OCI-LY1 (cell line): ENCODE measurements at regions not wholly inside any gene's neighbourhood (a gene's known extent, or its start where the extent isn't known, plus 50 kb on each side); places are given as distances from the start of the nearest gene placed in this dataset.

Experiments
- EZH2 ChIP-seq: fragments of 200-600 bp; sonication (generic), shearing (Covaris generic); IDR thresholded peaks from 2 replicates; pipeline ENCODE4 v1.8.0; 2017; ENCODE audit warnings: borderline replicate concordance, mixed run types, mild to moderate bottlenecking, antibody characterized with exemption, low read length, moderate library complexity, mixed read lengths
- TF ChIP-seq, protein P1 (sequence below): fragments of 200-600 bp; sonication (generic), shearing (Covaris generic); IDR thresholded peaks from 2 replicates; pipeline ENCODE4 v1.5.1; 2017; ENCODE audit warnings: mild to moderate bottlenecking, antibody characterized with exemption, low read length, moderate library complexity, mixed read lengths

DNA sequence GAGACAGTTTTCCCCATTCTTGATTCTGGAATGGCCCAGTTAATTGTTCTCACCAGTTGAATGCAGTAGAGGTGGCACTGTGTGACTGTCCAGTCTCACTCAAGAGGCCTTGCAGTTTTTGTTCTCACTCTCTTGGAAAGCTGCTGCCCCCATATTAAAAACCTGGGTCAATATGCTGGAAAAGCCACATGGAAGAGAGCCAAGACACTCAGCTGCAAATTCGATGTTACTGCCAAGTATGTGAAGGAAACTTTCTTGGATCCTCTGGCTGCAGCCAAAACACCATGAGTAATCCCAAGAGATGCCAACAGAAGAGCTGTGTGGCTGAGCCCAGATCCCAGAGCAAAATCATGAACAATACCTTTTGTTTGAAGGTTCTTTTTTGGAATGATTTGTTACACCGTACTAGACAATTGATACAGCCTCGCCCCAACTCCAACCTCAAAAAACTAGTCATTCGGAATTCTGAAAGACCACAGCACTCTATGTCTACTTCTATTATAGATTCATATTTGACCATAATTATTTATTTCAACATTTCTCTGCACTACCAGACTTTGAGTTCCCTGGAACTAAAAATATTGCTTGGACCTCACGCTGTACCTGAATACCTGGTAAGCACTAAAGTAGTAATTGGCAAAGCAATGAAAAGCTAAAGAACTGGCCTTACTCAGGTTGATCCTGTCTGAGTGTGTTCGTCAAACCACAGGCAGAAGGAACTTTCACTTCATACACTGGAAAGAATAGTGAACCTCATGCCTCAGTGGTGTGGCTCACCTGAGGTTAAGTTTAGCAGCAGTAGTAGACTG is 378.8 kb downstream of the ETS1 start:
- TF ChIP-seq, protein P1, sequence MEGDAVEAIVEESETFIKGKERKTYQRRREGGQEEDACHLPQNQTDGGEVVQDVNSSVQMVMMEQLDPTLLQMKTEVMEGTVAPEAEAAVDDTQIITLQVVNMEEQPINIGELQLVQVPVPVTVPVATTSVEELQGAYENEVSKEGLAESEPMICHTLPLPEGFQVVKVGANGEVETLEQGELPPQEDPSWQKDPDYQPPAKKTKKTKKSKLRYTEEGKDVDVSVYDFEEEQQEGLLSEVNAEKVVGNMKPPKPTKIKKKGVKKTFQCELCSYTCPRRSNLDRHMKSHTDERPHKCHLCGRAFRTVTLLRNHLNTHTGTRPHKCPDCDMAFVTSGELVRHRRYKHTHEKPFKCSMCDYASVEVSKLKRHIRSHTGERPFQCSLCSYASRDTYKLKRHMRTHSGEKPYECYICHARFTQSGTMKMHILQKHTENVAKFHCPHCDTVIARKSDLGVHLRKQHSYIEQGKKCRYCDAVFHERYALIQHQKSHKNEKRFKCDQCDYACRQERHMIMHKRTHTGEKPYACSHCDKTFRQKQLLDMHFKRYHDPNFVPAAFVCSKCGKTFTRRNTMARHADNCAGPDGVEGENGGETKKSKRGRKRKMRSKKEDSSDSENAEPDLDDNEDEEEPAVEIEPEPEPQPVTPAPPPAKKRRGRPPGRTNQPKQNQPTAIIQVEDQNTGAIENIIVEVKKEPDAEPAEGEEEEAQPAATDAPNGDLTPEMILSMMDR = no peak
- TF ChIP-seq EZH2 = no peak
